ENCODE measurements at regions not wholly inside any gene's neighbourhood (a gene's known extent, or its start where the extent isn't known, plus 50 kb on each side); places are given as distances from the start of the nearest gene placed in this dataset.
"Not testable (repeated sequence)": the region's sequence is repeated elsewhere in the genome, so short reads cannot be mapped to it uniquely, and the experiment has no call there.

DNA sequence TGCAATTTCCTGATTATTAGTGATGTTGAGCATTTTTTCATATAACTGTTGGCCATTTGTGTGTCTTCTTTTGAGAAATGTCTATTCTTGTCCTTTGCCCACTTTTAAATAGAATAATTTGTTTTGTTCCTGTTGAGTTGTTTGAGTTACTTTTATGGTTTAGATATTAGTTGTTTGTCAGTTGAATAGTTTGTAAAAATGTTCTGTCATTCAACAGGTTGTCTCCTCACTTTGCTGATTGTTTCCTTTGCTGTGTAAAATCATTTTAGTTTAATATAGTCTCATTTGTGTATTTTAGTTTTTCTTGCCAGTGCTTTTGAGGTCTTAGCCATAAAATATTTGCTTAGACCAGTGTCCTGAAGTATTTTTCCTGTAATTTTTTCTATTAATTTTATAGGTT lies 181.8 kb upstream of the GLRA2 start:
- no peak for DNase-seq

- DNase-seq = no peak
Observed at GRCh38 chrX:14344172-14344940, 185.0 kb upstream of the GLRA2 start.

GRCh38 chrX:14309431-14309830 lies 219.9 kb upstream of the GLRA2 start:
- no peak for DNase-seq

- DNase-seq = not testable (repeated sequence)
Observed at GRCh38 chrX:14308976-14309375, 220.4 kb upstream of the GLRA2 start.

- no peak for DNase-seq
Observed at GRCh38 chrX:14303891-14304290, 225.4 kb upstream of the GLRA2 start.

DNA sequence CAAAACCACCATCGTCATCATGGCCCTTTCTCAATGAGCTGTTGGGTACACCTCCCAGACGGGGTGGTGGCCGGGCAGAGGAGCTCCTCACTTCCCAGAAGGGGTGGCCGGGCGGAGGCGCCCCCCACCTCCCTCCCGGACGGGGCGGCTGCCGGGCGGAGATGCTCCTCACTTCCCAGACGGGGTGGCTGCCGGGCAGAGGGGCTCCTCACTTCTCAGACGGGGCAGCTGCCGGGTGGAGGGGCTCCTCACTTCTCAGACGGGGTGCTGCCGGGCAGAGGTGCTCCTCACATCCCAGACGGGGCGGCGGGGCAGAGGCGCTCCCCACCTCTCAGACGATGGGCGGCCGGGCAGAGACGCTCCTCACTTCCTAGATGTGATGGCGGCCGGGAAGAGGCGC lies 226.8 kb upstream of the GLRA2 start:
- DNase-seq = not testable (repeated sequence)

DNA sequence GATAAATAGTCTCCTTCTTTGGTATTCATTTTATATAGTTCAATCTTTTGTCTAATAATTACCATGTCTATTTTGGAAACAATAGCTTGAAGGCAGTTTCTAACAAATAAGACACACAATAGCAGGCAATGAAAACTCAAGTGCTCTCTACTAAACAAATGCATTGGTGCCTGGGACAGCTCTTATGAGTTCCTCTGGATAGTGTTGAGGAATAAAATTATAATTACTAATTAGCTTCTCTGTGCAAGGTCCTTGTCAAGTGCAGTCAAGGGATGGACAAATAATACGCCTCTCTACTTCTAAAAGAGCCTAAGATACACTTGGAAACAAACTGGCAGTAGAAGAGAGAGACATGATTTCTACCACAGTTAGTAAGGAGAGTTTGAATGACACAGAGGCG lies 229.0 kb upstream of the GLRA2 start:
- no peak for DNase-seq

GRCh38 chrX:14295426-14295825 lies 233.9 kb upstream of the GLRA2 start:
- no peak for DNase-seq

DNA sequence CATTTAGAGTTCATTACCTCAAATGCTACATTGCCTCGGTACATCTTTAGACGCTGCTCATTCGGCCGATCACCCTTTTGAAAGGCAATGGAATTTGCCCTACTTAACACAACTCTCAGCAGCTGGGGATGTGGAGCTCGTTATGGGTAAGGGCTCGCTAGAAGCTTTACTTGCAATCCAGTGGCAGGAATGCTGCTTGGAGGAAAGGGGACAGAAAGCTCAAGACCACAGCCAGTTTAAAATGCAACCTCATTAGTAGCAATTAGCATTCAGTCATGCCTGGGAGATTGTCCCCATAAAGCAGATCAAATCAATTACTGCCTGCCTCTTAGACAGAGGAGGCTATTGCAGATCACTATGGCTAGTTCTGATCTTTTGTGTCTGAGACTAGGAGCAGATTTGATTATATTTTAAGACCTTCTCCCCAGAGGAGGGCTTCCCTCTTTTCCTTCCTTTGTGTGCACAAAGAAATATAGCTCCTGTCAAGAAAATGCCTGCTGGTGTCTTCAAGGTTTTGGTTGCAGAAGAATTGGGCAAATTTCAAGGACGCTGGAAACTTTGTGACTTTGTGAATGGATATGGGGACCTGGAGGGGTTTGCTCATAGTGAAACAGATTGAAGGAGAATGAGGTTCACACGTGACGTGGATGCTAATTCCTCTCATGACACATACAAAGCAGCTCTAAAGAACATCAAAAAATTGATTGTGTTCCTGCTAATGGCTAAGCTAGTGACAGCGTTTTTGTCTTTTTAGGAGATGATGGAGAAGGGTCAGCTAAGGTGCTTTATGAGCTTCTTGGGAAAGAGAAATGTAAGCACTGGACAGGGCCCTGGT lies 237.5 kb upstream of the GLRA2 start:
- no peak for DNase-seq

DNA sequence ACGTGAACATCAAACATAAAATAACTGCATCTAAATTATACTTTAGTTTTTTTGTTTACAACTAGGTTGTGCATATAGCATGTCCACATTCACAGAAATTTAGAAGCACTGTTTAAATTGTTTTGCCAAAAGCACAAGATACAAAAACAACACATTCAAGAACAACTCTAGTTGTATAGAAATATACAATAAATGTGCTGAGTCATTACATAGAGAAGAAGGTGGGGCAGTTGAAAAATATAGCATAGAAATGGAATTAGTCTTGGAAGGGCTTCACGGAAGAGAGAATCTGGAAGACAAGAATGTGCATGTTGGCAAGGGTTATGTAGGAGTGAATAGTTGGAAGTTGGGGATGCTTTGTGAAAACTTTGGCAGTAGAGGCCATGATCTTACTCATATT lies 239.0 kb upstream of the GLRA2 start:
- no peak for DNase-seq

DNA sequence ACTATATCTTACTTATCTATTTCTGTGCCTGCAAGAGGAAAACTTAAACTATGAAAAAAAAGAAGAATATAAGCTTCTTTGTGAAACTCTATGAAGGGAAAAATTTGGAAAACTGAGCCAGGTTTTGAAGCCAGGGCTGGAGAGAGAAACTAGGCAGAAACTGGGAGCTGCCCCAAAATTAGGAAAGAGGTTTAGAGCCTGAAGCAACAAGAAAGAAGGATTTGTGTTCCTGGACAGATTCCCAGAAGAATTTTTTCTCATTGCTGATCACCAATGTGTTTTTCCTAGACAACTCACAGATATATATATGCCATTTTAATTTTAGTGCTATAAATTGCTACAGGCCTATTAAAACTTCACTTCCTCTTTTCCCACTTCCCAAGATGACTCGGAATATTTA lies 245.0 kb upstream of the GEMIN8 start:
- no peak for DNase-seq

GRCh38 chrX:14267216-14267615 lies 237.5 kb upstream of the GEMIN8 start:
- no peak for DNase-seq

GRCh38 chrX:14266705-14267104 lies 237.0 kb upstream of the GEMIN8 start:
- DNase-seq = no peak

GRCh38 chrX:14243823-14244222 lies 214.1 kb upstream of the GEMIN8 start:
- DNase-seq = no peak

- no peak for DNase-seq
Observed at GRCh38 chrX:14235004-14235403, 205.3 kb upstream of the GEMIN8 start.

- DNase-seq = no peak
Observed at GRCh38 chrX:14232688-14233087, 203.0 kb upstream of the GEMIN8 start.

- DNase-seq = no peak
Observed at GRCh38 chrX:14228611-14229010, 198.9 kb upstream of the GEMIN8 start.

GRCh38 chrX:14220386-14220944 lies 190.8 kb upstream of the GEMIN8 start:
- no peak for DNase-seq

DNA sequence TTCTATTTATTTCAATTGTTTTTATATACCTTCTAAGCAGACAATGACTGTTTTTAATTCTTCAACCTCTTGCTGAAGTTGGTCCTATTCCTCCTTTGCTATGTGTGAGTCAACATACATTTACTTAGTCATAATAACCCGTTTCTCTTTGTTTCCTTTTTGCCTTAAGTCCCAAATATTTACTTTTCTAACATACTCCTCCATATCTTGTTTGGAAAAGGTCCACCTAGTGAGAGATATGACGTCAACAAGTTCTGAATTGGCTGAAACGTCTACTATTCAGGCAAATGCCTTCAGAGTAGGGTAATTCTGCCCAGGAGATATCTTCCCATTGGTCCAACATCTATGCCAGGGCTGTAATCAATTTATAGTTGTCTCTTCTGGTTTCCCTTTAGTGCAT lies 179.3 kb upstream of the GEMIN8 start:
- no peak for DNase-seq

GRCh38 chrX:14194711-14195110 lies 165.0 kb upstream of the GEMIN8 start:
- DNase-seq = no peak

- no peak for DNase-seq
Observed at GRCh38 chrX:14193547-14193946, 163.9 kb upstream of the GEMIN8 start.

DNA sequence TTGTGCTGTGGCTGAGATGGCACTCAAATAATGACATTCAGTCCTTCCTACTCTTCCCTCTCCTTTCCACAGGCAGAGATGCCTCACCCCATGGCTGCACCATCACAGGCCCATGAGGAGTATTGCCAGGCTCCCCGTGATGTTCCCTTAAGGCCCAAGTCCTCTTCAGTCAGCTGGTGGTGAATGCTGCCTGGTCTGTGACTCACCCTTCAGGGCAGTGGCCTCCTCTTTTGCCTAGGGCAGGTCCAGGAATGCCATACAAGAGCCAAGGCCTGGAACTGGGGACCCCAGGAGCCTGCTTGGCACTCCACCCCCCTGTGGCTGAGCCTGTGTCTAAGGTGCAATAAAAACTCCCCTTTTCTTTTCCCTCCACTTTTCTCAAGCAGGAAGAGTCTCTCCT lies 144.2 kb upstream of the GEMIN8 start:
- DNase-seq = no peak

DNA sequence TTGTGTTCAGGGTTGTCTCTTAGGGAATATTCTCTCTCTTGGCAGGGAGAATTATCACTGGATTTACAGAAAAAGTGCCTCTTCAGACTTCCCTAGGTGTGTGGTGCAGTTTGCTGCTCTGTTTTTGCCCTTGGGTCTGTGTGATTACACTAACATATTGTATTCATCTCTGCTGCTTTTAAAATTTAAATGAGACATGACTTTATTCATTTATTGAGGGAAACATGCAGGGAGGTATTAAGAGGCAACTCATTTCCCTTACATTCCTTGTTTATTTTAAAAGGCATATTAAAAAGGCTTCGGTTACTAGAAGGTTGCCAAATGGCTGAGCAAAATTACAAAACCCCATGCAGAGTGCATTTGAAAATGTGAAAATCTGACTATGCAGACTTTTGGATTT lies 135.1 kb upstream of the GEMIN8 start:
- no peak for DNase-seq

DNA sequence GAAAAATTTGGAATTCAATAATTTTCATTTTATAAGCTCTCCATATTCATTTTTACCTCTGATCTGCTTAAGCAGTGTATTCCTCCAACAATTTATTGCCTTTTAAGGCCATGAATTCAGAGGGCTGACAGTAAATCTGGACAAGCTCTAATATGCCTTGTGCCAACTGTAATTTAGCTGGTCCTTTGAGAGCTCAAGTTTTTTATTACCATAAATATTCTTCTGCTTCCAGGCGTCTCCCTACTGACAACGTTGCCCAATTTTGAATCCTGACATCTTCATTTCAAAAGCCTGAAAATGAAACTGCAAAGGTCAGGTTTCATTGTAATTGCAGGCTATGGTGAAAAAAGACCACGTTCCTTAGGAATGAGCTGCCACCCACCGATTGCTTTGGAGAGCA lies 95.8 kb upstream of the GEMIN8 start:
- DNase-seq = no peak
